GM12872 (cell line): ENCODE measurements at regions not wholly inside any gene's neighbourhood (a gene's known extent, or its start where the extent isn't known, plus 50 kb on each side); places are given as distances from the start of the nearest gene placed in this dataset.

Experiments used
- TF ChIP-seq, protein P1 (sequence below): IDR thresholded peaks from 3 replicates; pipeline ENCODE4 v1.5.1; 2011; ENCODE audit warnings: low read depth, mild to moderate bottlenecking, low read length, moderate library complexity; ENCODE audit not compliant: insufficient read depth

DNA sequence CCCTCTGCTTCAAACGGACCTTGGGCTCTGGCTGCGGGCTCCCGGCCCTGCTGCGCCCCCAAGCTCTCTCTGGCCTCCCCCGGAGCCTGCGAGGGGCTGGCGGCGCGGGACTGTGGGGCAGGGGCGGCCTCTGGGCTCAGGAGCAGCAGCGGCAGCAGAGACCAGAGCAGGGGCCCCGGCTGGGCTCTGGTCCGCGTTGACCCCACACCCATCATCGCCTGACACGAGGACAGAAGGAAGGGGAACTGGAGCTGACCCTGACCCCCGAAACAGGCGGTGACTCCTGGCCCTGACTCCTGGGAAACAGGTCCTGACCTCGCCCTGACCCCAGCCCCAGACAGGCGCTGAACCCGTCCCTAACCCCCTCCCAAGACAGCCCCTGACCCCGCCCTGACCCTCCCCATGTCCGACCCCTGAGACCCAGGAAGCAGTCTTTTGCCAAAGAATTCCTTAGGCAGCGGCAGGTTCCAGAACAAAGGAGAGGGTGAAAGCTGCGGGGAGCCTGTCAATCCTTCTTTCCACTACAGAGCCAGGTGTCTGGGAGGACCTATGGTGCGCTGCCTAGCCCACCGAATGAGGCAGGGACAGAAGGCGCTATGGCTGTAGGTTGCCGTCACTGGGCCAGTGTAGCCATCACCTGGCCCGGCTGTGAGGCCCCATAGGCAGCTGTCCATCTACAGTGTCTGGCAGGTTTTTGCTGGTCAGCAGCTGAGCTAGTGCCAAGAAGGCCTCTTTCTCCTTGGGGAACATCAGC lies 74.7 kb upstream of the SPTLC1 start:
- TF ChIP-seq, protein P1, sequence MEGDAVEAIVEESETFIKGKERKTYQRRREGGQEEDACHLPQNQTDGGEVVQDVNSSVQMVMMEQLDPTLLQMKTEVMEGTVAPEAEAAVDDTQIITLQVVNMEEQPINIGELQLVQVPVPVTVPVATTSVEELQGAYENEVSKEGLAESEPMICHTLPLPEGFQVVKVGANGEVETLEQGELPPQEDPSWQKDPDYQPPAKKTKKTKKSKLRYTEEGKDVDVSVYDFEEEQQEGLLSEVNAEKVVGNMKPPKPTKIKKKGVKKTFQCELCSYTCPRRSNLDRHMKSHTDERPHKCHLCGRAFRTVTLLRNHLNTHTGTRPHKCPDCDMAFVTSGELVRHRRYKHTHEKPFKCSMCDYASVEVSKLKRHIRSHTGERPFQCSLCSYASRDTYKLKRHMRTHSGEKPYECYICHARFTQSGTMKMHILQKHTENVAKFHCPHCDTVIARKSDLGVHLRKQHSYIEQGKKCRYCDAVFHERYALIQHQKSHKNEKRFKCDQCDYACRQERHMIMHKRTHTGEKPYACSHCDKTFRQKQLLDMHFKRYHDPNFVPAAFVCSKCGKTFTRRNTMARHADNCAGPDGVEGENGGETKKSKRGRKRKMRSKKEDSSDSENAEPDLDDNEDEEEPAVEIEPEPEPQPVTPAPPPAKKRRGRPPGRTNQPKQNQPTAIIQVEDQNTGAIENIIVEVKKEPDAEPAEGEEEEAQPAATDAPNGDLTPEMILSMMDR = no peak

DNA sequence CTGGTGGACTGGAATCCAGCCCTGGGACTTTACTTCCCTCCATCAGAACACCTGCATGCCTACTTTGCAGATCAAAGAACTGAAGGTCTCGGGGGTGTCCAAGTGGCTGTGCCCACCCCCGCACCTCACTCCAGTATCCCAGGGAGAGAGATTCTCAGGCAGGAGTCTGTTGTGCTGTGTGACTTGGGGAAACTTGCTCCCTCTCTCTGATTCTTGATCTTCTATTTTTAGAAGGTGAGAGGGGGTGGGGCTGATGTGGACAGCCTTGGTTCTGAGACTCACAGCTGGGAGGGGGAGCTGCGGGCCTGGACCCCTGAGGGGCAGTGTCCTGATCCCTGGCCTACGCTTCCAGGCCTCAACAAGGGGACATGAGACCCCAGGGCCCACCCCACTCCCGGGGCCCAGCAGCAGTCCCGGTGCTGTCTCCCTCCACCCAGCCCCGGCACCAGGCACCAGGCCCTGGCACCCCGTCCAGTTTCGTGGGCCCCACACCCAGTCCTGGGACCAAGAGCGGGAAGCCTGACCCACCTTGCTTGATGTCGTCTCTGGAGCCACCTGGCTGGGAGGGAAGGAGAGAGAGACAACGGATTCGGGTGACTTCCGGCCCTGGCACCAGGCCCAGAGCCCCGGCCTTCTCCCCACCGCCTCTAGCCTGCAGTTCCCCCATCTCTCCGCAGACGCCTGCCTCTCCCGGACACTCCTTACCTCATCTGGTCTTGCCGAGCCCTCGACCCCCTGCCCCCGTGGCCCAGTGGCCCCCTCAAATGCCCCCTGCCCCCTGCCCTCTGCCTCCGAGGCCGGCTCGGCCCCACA lies 74.0 kb upstream of the SPTLC1 start:
- TF ChIP-seq, protein P1 = no peak

DNA sequence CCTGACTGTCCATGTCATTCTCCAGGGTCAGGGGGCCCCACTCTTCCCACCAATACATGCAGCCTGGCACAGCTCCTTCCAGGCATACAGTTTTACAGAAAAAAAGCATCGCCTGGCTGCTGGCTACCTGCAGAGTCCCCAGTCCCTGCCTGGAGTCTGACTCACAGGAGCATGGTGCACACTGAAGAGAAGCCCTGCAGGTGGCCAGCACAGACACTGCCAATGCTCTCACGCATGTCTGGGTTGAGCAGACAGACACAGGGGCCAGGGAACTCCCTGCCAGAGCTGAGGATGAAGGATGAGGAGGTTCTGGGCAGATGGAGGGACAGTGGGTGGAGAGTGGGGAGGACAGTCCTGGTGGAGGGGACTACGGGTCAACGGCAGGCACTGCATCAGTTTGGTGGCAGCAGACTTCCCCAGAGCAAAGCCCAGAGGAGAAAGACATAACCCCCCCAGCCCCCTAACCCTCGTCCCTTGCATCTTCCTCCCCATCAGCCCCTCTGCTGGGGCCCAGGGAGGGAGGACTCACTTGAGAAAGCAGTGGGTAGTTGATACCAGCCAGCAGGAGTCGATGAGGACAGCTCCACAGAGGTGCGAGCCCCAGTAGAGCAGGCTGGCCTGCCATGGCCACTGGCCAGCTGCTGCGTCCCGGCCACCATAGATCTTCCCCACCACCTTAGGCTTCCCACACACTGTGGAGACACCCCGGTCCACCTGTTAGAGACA lies 72.9 kb upstream of the SPTLC1 start:
- TF ChIP-seq, protein P1 = no peak

DNA sequence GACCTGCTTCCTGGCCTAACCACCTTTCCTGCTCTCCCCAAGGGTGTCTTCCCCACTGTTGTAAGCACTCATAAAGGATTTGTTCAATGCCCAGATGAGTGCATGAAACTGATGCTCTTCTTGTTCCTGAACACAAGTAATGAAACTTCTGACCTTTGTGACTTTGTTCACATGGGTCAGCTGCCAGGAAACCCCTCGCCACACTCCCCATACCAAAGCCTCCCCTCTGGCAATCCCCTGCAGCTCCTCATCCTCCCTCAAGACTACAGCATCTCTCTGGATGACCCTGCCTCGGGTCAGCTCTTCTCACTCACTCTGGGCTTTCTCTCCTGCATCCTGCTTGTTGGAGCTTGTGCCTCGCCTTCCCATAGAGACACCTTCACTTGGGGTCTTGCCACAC lies 72.2 kb upstream of the SPTLC1 start:
- TF ChIP-seq, protein P1 = no peak

DNA sequence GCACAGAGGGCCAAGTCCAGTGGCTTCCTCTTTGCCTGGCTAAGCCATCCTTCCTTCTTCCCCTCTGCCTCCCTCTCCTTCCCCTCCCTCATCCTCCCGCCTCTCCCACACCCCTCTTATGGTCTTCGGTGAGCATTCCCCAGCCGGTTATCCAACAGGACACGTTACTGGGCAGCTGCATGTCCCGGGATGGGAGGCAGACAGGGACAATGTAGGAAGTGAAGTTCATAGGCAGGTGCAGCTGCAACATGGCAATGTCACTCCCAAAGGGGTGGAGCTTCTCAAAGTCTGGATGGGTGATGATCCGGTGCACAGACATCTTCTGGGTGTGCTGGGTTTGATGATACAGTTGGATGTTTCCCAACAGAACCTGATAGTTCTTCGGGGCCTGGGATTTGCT lies 71.4 kb upstream of the SPTLC1 start:
- TF ChIP-seq, protein P1 = no peak

DNA sequence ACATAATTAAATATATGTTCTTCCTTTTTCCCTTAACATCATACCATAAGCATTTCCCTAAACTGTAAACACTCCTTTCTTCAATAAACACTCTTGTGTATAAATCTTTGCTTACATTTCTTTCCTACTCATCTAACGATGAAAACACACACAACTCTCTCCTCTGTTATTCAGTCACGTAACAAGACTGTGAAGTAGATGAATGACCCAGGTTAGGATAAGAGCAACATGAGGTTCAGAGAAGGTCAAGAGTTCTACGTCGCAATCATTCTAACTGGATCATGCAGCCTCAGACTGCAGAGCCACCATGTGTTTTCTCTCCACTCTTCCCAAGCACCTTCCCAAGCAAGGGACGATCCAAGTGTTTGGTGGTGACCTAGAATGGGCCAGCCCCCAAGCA lies 70.5 kb upstream of the SPTLC1 start:
- TF ChIP-seq, protein P1 = no peak

DNA sequence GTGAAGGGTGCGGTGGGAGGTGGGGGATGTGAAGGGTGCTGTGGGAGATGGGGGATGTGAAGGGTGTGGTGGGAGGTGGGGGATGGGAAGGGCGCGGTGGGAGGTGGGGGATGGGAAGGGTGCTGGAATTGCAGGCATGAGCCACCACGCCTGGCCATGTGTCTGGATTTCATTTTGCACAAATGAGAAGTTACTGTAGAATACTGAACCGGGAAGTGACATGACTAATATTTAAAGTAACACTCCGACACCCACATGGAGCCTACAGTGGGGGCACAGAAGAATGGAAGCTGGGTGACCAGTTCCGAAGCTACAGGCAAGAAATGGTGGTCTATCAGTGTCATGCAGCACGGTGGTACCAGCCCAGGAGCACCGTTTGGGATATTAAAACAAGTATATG lies 69.9 kb upstream of the SPTLC1 start:
- TF ChIP-seq, protein P1 = no peak
